GM19025 (cell line): ENCODE measurements at regions not wholly inside any gene's neighbourhood (a gene's known extent, or its start where the extent isn't known, plus 50 kb on each side); places are given as distances from the start of the nearest gene placed in this dataset.
A peak's percentile ranks its signal among the peaks of the same experiment; 100 is the strongest.
"Not testable (repeated sequence)": the region's sequence is repeated elsewhere in the genome, so short reads cannot be mapped to it uniquely, and the experiment has no call there.

Experiments used
- ATAC-seq: cut with Tn5 transposase; IDR thresholded peaks from one replicate; pipeline ENCODE4 v1.9.1; 2021; ENCODE audit warnings: mild to moderate bottlenecking, low read depth, moderate library complexity; ENCODE audit not compliant: unreplicated experiment

- ATAC-seq, result no peak
These were observed 50.7 kb upstream of the DIAPH3 start for GRCh38 chr13:60214213-60215055.

DNA sequence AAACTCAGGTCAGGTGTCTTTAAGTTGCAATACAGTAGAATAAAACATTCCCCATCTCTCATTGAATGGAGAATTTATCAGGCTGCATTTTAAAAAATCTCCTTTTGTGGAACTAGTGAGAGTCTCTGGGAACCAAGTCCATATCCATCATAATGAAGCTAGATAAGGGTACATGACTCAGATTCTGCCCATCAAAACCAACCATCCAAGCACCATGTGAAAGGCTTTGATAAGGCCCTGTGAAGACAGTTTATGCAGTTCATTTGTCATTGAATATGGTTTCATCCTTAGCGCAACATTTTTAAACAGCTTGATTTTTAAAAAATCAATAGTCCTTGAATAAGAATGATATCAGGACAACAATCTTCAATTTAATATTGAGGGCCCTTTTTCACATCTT lies 56.3 kb upstream of the DIAPH3 start:
- ATAC-seq, result no peak

DNA sequence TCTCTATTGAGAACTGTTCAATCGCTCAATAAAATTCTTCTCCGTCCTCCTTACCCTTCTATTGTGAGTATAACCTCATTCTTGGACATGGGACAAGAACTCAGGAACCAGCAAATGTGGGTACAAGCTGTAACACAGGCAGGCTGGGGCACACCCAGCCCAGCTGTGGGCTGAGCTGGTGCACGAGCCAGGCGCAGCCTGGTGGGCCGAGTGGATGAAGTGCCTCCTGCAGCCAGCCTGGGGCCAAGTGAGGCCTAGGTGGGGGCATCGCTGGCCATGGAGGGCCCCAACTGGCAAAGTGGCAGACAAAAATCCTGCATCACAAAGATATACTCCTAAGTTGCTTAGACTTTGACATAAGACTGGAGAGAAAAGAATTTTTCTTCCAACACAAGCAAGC lies 57.9 kb upstream of the DIAPH3 start:
- no peak for ATAC-seq

- ATAC-seq, result no peak
These were observed 62.8 kb upstream of the DIAPH3 start for GRCh38 chr13:60226507-60226906.

GRCh38 chr13:60227158-60227557 lies 63.4 kb upstream of the DIAPH3 start:
- ATAC-seq, result no peak

DNA sequence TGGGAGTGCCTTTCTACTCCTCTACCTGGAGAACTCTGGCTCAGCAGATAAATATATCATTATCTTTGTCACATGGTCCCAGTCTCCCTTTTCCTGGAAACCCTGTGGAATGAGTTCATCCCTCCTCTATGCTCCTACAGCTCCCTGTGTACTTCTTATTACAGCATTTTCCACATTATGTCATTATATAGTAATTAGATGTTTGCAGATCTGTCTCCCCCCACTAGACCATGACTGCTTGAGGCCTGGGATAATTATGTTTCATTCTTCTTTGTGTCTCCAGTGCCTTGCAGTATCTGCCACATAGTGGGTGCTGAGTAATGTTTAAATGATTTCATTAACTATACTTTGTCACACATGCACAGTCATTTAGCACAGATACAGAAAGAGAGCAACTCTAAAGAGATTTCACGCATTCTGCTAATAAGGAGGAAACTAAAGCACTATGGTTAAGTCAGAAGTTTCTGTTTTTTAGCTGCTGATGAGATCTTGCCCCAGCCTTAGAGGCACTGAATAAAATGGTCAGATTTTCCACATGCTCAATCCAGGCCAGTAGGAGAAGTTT lies 66.1 kb upstream of the DIAPH3 start:
- no peak for ATAC-seq

- ATAC-seq, result peak; percentile 63
These were observed 66.9 kb upstream of the DIAPH3 start for GRCh38 chr13:60230593-60230992.

DNA sequence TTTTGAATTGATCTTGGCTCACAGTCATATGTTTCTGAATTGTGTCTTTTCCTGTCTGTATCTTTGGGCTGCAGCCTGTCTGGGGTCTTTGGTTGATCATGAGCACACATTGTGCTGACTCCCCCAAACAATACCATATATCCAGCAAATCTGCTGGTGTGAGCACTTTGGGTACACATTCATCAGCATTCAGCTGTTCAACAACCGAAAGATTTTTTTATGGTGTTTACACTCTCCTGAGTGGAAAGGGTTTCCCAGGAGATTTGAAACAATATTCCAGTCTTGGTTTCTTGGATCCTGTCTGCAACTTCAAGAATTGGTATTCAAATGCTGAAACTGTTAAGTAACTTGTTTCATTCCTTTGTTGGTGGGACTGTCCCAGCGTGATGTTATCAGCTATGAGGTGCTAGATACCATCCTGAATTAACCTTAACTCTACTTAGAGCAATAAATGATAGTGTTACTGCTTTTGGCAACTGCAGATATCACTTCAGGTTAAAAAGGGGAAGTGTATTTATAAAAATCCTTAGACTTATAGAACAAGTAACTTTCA lies 78.4 kb upstream of the DIAPH3 start:
- no peak for ATAC-seq

GRCh38 chr13:60244381-60244780 lies 80.7 kb upstream of the DIAPH3 start:
- no peak for ATAC-seq

DNA sequence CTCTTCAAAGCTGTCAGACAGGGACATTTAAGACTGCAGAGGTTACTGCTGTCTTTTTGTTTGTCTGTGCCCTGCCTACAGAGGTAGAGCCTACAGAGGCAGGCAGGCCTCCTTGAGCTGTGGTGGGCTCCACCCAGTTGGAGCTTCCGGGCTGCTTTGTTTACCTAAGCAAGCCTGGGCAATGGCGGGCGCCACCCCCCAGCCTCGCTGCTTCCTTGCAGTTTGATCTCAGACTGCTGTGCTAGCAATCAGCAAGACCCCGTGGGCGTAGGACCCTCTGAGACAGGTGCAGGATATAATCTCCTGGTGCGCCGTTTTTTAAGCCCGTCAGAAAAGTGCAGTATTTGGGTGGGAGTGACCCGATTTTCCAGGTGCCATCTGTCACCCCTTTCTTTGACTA lies 87.7 kb upstream of the DIAPH3 start:
- not testable (repeated sequence) for ATAC-seq

- ATAC-seq, result no peak
These were observed 94.6 kb upstream of the DIAPH3 start for GRCh38 chr13:60258349-60258748.

DNA sequence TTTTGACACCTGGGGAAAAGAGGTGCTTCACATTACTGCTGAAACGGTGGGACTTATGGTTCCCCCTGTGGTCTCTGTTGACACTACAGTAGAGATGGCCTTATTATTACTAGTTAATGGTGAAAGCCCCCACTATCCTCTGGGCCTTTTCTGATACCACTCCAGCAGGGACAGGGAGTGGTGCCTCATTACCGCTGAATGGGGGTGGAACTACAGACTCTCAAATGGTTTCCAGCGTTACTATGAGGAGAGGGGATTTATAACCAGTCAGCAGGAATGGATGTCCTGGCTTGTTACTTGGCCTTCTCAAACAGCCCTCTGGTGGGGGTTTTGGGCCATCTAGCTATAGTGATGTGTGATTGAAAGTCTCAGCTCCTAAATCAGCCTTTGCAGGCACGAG lies 96.7 kb upstream of the DIAPH3 start:
- ATAC-seq, result no peak

GRCh38 chr13:60261432-60262351 lies 98.0 kb upstream of the DIAPH3 start:
- ATAC-seq, result no peak

DNA sequence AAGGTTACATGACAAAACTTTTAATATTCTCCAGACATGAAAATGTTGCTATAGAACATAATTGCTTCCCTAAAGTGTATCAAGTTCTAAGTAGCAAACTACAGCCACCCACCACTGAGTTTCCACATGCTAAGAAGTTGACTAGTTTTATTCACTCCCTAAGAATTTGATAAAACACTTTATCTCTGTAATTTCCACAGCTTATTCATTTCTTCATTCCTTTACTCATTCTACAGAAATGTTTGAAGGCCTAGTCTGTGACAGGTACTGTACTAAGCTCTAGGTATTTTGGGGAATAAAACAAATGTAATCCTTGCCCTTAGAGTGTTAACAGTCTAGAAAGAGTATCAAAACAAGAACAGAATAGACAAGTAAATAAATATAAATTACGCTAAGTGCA lies 101.8 kb upstream of the DIAPH3 start:
- ATAC-seq, result no peak

DNA sequence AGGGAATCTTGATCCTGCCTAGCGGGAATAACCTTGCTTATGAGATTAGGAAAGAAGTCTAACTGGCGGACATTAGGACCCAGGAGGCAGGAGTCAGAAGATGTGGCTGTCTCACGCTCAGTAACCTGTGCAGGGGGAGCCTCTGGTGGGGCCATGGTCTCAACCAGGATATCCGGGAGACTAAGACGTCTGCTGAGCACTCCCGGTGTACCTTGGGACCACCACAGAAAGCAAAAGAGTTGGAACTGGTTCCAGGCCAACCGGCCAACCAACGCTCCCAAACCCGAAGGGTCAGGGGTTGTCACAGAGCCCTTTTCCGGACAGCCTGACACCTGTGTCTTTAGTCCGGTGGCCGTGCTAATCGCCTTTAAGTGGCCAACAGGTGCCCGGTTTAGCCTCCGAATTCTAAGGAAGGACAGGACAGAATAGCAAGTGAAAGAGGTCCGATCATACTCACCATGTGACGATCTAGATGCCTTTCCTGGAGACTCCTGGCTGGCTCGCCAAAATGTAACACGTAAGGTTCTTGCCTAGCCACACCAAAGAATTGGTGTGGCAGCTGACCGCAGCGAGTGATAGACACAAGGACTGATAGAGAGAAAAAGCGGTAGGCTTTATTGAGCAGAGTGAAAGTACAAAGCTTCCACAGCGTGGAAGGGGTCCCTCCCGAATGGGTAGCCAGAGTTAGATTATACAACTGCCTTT lies 103.9 kb upstream of the DIAPH3 start:
- ATAC-seq, result no peak

GRCh38 chr13:60268203-60268555 lies 104.5 kb upstream of the DIAPH3 start:
- ATAC-seq, result no peak

DNA sequence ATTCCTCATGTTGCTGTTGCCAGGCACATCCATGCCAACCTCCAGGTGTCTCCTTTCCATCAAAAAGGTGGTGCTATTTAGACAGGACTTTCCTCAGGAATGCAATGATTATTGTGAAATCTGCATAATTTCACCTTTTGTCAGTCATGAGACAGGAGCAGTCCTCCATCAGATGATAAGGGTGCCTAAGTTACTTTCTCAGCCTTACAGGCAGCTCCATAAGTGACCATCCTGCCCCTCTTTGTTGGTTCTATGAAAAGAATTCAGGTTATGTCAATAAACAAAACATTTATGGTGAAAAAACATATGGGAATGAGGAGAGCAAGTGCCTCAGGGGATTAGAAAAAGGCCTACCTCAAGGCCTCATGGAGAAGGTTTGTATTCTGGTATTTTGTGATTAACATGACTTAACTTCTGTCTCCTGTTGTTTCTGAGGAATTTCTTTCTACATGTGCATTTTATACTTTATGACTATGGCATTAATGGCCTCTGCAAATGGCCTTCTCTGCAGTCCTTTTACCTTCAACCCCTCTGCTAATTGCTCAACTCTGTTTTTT lies 110.3 kb upstream of the DIAPH3 start:
- no peak for ATAC-seq

- ATAC-seq, result no peak
These were observed 110.9 kb upstream of the DIAPH3 start for GRCh38 chr13:60274655-60275054.

GRCh38 chr13:60275208-60275607 lies 111.5 kb upstream of the DIAPH3 start:
- ATAC-seq, result no peak

DNA sequence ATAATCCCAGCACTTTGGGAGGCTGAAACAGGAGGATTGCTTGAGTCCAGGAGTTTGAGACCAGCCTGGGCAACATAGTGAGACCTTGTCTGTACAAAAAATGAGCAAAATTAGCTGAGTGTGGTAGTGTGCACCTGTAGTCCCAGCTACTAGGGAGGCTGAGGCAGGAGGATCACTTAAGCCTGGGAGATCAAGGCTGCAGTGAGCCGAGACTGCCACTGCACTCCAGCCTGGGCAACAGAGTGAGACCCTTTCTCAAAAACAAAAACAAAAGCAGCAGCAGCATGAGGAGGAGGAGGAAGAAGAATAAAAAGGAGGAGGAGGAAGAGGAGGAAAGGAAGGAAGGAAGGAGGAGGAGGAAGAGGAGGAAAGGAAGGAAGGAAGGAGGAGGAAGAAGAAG lies 116.5 kb upstream of the TDRD3 start:
- ATAC-seq, result not testable (repeated sequence)
